ENCODE measurements at regions not wholly inside any gene's neighbourhood (a gene's known extent, or its start where the extent isn't known, plus 50 kb on each side); places are given as distances from the start of the nearest gene placed in this dataset.
"Not testable (repeated sequence)": the region's sequence is repeated elsewhere in the genome, so short reads cannot be mapped to it uniquely, and the experiment has no call there.

- Mint-ChIP-seq H3K9me3 (peaks cover 20% of the 10 kb centered on the region), H3K4me3 (no peak overlapping the region)
Measured at GRCh38 chr11:80937842-80938241, 1497.0 kb upstream of the TENM4 start.

GRCh38 chr11:80930038-80930437 is 1489.2 kb upstream of the TENM4 start:
- H3K4me1 Mint-ChIP-seq (ENCODE audit: low read depth) = no peaks in the 10 kb centered on the region
- no peaks in the 10 kb centered on the region for H3K27me3 Mint-ChIP-seq (ENCODE audit: low read depth)
- H3K9me3 Mint-ChIP-seq = peaks cover 24% of the 10 kb centered on the region
- no peak for ATAC-seq
- H3K36me3 Mint-ChIP-seq (ENCODE audit: insufficient read depth) = no peaks in the 10 kb centered on the region
- H3K4me3 Mint-ChIP-seq = no peak overlapping the region
- DNase-seq = no peak

More at GRCh38 chr11:80937842-80938241, 1497.0 kb upstream of the TENM4 start:
- no peaks in the 10 kb centered on the region for H3K27me3 Mint-ChIP-seq (ENCODE audit: low read depth)
- DNase-seq (no peak), ATAC-seq (no peak)
- no peaks in the 10 kb centered on the region for H3K4me1 Mint-ChIP-seq (ENCODE audit: low read depth)
- H3K36me3 Mint-ChIP-seq (ENCODE audit: insufficient read depth) = no peaks in the 10 kb centered on the region

GRCh38 chr11:80929031-80929805 is 1488.4 kb upstream of the TENM4 start:
- H3K4me3 Mint-ChIP-seq = no peak overlapping the region
- DNase-seq (no peak), ATAC-seq (no peak)
- H3K9me3 Mint-ChIP-seq = peaks cover 25% of the 10 kb centered on the region
- H3K27me3 Mint-ChIP-seq (ENCODE audit: low read depth) = no peaks in the 10 kb centered on the region
- H3K4me1 Mint-ChIP-seq (ENCODE audit: low read depth) = no peaks in the 10 kb centered on the region
- no peaks in the 10 kb centered on the region for H3K36me3 Mint-ChIP-seq (ENCODE audit: insufficient read depth)

- no peaks in the 10 kb centered on the region for H3K4me1 Mint-ChIP-seq (ENCODE audit: low read depth)
- DNase-seq = no peak
- H3K4me3 Mint-ChIP-seq = no peak overlapping the region
- no peak for ATAC-seq
- peaks cover 18% of the 10 kb centered on the region for H3K9me3 Mint-ChIP-seq
- no peaks in the 10 kb centered on the region for H3K36me3 Mint-ChIP-seq (ENCODE audit: insufficient read depth)
- H3K27me3 Mint-ChIP-seq (ENCODE audit: low read depth) = no peaks in the 10 kb centered on the region
Measured at GRCh38 chr11:80925321-80925720, 1484.5 kb upstream of the TENM4 start.

- H3K4me1 Mint-ChIP-seq (ENCODE audit: low read depth) = not testable (repeated sequence)
- peaks cover 12% of the 10 kb centered on the region for H3K9me3 Mint-ChIP-seq
Measured at GRCh38 chr11:80921310-80921709, 1480.5 kb upstream of the TENM4 start.

GRCh38 chr11:80916173-80916798 is 1475.5 kb upstream of the TENM4 start:
- no peaks in the 10 kb centered on the region for H3K4me1 Mint-ChIP-seq (ENCODE audit: low read depth)
- ATAC-seq (no peak), DNase-seq (no peak)
- H3K4me3 Mint-ChIP-seq = no peak overlapping the region
- no peaks in the 10 kb centered on the region for H3K27me3 Mint-ChIP-seq (ENCODE audit: low read depth)
- no peaks in the 10 kb centered on the region for H3K36me3 Mint-ChIP-seq (ENCODE audit: insufficient read depth)
- peaks cover 10% of the 10 kb centered on the region for H3K9me3 Mint-ChIP-seq

More at GRCh38 chr11:80921310-80921709, 1480.5 kb upstream of the TENM4 start:
- not testable (repeated sequence) for ATAC-seq; H3K36me3 Mint-ChIP-seq (ENCODE audit: insufficient read depth); H3K4me3 Mint-ChIP-seq; DNase-seq; H3K27me3 Mint-ChIP-seq (ENCODE audit: low read depth)

GRCh38 chr11:80914311-80914710 is 1473.5 kb upstream of the TENM4 start:
- no peak overlapping the region for H3K4me3 Mint-ChIP-seq

GRCh38 chr11:80911666-80912065 is 1470.8 kb upstream of the TENM4 start:
- Mint-ChIP-seq H3K9me3 (peaks cover 17% of the 10 kb centered on the region), H3K4me3 (no peak overlapping the region), H3K27me3 (ENCODE audit: low read depth) (no peaks in the 10 kb centered on the region), H3K4me1 (ENCODE audit: low read depth) (no peaks in the 10 kb centered on the region), H3K36me3 (ENCODE audit: insufficient read depth) (no peaks in the 10 kb centered on the region)
- ATAC-seq (no peak), DNase-seq (no peak)

More at GRCh38 chr11:80914311-80914710, 1473.5 kb upstream of the TENM4 start:
- ATAC-seq (no peak), DNase-seq (no peak)
- Mint-ChIP-seq H3K9me3 (peaks cover 12% of the 10 kb centered on the region), H3K27me3 (ENCODE audit: low read depth) (no peaks in the 10 kb centered on the region), H3K4me1 (ENCODE audit: low read depth) (no peaks in the 10 kb centered on the region), H3K36me3 (ENCODE audit: insufficient read depth) (no peaks in the 10 kb centered on the region)

- Mint-ChIP-seq H3K9me3 (peaks cover 19% of the 10 kb centered on the region), H3K4me1 (ENCODE audit: low read depth) (no peaks in the 10 kb centered on the region)
Measured at GRCh38 chr11:80900265-80900664, 1459.4 kb upstream of the TENM4 start.

GRCh38 chr11:80899381-80899780 is 1458.6 kb upstream of the TENM4 start:
- H3K27me3 Mint-ChIP-seq (ENCODE audit: low read depth) = no peaks in the 10 kb centered on the region
- H3K9me3 Mint-ChIP-seq = peaks cover 19% of the 10 kb centered on the region
- DNase-seq = no peak
- no peak for ATAC-seq
- H3K4me3 Mint-ChIP-seq = no peak overlapping the region
- H3K36me3 Mint-ChIP-seq (ENCODE audit: insufficient read depth) = no peaks in the 10 kb centered on the region
- no peaks in the 10 kb centered on the region for H3K4me1 Mint-ChIP-seq (ENCODE audit: low read depth)

More at GRCh38 chr11:80900265-80900664, 1459.4 kb upstream of the TENM4 start:
- Mint-ChIP-seq H3K4me3 (no peak overlapping the region), H3K36me3 (ENCODE audit: insufficient read depth) (no peaks in the 10 kb centered on the region), H3K27me3 (ENCODE audit: low read depth) (no peaks in the 10 kb centered on the region)
- ATAC-seq (no peak), DNase-seq (no peak)

GRCh38 chr11:80898910-80899309 is 1458.1 kb upstream of the TENM4 start:
- DNase-seq (no peak), ATAC-seq (no peak)
- Mint-ChIP-seq H3K9me3 (peaks cover 17% of the 10 kb centered on the region), H3K36me3 (ENCODE audit: insufficient read depth) (no peaks in the 10 kb centered on the region), H3K4me1 (ENCODE audit: low read depth) (no peaks in the 10 kb centered on the region), H3K27me3 (ENCODE audit: low read depth) (no peaks in the 10 kb centered on the region), H3K4me3 (no peak overlapping the region)

GRCh38 chr11:80886684-80887083 is 1445.9 kb upstream of the TENM4 start:
- no peak for ATAC-seq
- Mint-ChIP-seq H3K9me3 (peaks cover 17% of the 10 kb centered on the region), H3K36me3 (ENCODE audit: insufficient read depth) (no peaks in the 10 kb centered on the region), H3K27me3 (ENCODE audit: low read depth) (no peaks in the 10 kb centered on the region), H3K4me3 (no peak overlapping the region), H3K4me1 (ENCODE audit: low read depth) (no peaks in the 10 kb centered on the region)
- DNase-seq = no peak

GRCh38 chr11:80873310-80873999 is 1432.6 kb upstream of the TENM4 start:
- Mint-ChIP-seq H3K27me3 (ENCODE audit: low read depth) (no peaks in the 10 kb centered on the region), H3K4me3 (no peak overlapping the region), H3K9me3 (peaks cover 10% of the 10 kb centered on the region), H3K4me1 (ENCODE audit: low read depth) (no peaks in the 10 kb centered on the region), H3K36me3 (ENCODE audit: insufficient read depth) (no peaks in the 10 kb centered on the region)
- no peak for ATAC-seq
- no peak for DNase-seq

GRCh38 chr11:80872116-80872728 is 1431.4 kb upstream of the TENM4 start:
- no peaks in the 10 kb centered on the region for H3K27me3 Mint-ChIP-seq (ENCODE audit: low read depth)

More at GRCh38 chr11:80872116-80872728, 1431.4 kb upstream of the TENM4 start:
- H3K4me1 Mint-ChIP-seq (ENCODE audit: low read depth) = no peaks in the 10 kb centered on the region
- no peak overlapping the region for H3K4me3 Mint-ChIP-seq
- DNase-seq (no peak), ATAC-seq (no peak)
- no peaks in the 10 kb centered on the region for H3K36me3 Mint-ChIP-seq (ENCODE audit: insufficient read depth)
- H3K9me3 Mint-ChIP-seq = peaks cover 10% of the 10 kb centered on the region

Measured in activated T-cell treated with anti-CD3 and anti-CD28 coated beads, Interleukin-2, amount 50 U/mL, for 4 hours (primary cell).